Breast epithelium (tissue), 3 donors: ENCODE measurements at regions not wholly inside any gene's neighbourhood (a gene's known extent, or its start where the extent isn't known, plus 50 kb on each side); places are given as distances from the start of the nearest gene placed in this dataset.

Experiments used
- POLR2A ChIP-seq: fragments of 450-650 bp; IDR thresholded peaks from one replicate; pipeline ENCODE4 v1.6.1; 2016; ENCODE audit warnings: antibody characterized with exemption, mild to moderate bottlenecking, moderate library complexity
- POLR2AphosphoS5 ChIP-seq, 3 donors: sonication (generic); formaldehyde crosslinking; IDR thresholded peaks; one replicate each; pipeline ENCODE4 v1.6.1; 2017; ENCODE audit warnings: antibody characterized with exemption in 3 of 3
- TF ChIP-seq, protein P1 (sequence below), 3 donors: fragments of 450-650 bp; IDR thresholded peaks; one replicate each; pipeline ENCODE4 v1.5.1; 2016 to 2017; ENCODE audit warnings: antibody characterized with exemption in 3 of 3, mild to moderate bottlenecking in 3 of 3, moderate library complexity in 3 of 3

DNA sequence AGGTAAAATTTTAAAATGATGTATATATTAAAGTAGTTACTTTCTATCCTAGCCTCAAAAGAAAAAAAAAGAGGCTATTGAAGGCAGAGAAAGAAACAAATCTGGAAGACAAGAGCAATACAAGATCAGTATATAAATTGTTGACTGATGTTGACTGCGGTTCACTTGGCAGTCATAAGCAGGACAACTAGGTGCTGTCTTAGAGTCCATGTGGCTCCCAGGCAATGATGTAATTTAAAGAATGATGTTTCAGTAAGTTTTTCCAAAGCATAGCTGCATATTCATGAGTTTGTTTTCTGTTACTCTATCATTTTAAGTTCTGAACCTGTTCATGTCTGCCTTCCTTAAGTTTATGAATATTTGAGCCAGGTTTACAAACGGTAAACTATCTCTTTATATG lies 630.2 kb downstream of the FAT4 start:
- TF ChIP-seq, protein P1, sequence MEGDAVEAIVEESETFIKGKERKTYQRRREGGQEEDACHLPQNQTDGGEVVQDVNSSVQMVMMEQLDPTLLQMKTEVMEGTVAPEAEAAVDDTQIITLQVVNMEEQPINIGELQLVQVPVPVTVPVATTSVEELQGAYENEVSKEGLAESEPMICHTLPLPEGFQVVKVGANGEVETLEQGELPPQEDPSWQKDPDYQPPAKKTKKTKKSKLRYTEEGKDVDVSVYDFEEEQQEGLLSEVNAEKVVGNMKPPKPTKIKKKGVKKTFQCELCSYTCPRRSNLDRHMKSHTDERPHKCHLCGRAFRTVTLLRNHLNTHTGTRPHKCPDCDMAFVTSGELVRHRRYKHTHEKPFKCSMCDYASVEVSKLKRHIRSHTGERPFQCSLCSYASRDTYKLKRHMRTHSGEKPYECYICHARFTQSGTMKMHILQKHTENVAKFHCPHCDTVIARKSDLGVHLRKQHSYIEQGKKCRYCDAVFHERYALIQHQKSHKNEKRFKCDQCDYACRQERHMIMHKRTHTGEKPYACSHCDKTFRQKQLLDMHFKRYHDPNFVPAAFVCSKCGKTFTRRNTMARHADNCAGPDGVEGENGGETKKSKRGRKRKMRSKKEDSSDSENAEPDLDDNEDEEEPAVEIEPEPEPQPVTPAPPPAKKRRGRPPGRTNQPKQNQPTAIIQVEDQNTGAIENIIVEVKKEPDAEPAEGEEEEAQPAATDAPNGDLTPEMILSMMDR (IDR thresholded peaks at IDR 0.05) = no peak
- TF ChIP-seq POLR2AphosphoS5 (IDR thresholded peaks at IDR 0.05) = no peak
- TF ChIP-seq POLR2A = no peak
